BLaER1 treated with 17β-estradiol and CSF1 and Interleukin-3, amounts not matched to agents 10 nM and 100 nM (cell line): ENCODE measurements at regions not wholly inside any gene's neighbourhood (a gene's known extent, or its start where the extent isn't known, plus 50 kb on each side); places are given as distances from the start of the nearest gene placed in this dataset.
A peak's percentile ranks its signal among the peaks of the same experiment; 100 is the strongest.

ENCODE experiments used
- H3K27ac ChIP-seq, 11 experiments: shearing (Covaris generic); formaldehyde crosslinking; 2 replicates each; pipeline ENCODE4 v1.8.1; 2022
- H3K27me3 ChIP-seq, 11 experiments: shearing (Covaris generic); formaldehyde crosslinking; 2 replicates each; pipeline ENCODE4 v1.8.1; 2022
- H3K36me3 ChIP-seq, 11 experiments: shearing (Covaris generic); formaldehyde crosslinking; 2 replicates each; pipeline ENCODE4 v1.8.1; 2022
- H3K4me1 ChIP-seq, 10 experiments: shearing (Covaris generic); formaldehyde crosslinking; 2 replicates each; pipeline ENCODE4 v1.8.1; 2022
- H3K4me2 ChIP-seq, 11 experiments: shearing (Covaris generic); formaldehyde crosslinking; 2 replicates each; pipeline ENCODE4 v1.8.1; 2022
- H3K4me3 ChIP-seq, 10 experiments: shearing (Covaris generic); formaldehyde crosslinking; 2 replicates each; pipeline ENCODE4 v1.8.1; 2022
- H3K9ac ChIP-seq, 11 experiments: shearing (Covaris generic); formaldehyde crosslinking; 2 replicates each; pipeline ENCODE4 v1.8.1; 2022
- H3K9me3 ChIP-seq, 11 experiments: shearing (Covaris generic); formaldehyde crosslinking; replicated peaks in 1 of 11; 2 replicates each; pipeline ENCODE4 v1.8.1; 2022
- H4K20me1 ChIP-seq, 11 experiments: shearing (Covaris generic); formaldehyde crosslinking; 2 replicates each; pipeline ENCODE4 v1.8.1; 2022
- Cebpa-rat ChIP-seq, 11 experiments: shearing (Covaris generic); IDR thresholded peaks; 2 replicates each; pipeline ENCODE4 v1.8.1; 2022

DNA sequence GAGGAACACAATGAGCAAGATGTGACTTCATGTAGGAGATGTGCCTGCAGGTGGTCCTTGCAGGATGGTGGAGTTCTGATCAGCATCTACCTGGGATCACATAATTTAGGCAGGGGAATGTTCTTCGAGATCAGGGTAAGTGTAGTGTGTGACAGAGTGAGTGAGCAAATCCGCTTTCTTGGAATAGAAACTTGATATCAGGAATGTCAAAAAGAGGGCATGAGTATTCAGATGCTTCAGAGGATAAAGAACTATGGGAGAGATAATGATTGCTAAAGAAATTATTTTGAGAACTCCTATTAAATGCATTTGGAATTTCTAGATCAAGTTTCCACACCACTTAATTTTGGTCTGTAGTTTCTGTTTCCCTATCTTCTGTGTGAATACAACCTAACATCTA lies 463.6 kb upstream of the SLC14A2 start:
- no peak overlapping the region for H3K9ac ChIP-seq
- no peaks in the 10 kb centered on the region for H3K9me3 ChIP-seq
- H3K27me3 ChIP-seq, result no peaks in the 10 kb centered on the region
- no peak overlapping the region for H3K4me2 ChIP-seq
- H3K36me3 ChIP-seq, result no peaks in the 10 kb centered on the region
- no peaks in the 10 kb centered on the region for H4K20me1 ChIP-seq
- H3K4me1 ChIP-seq, result no peaks in the 10 kb centered on the region
- H3K4me3 ChIP-seq, result no peak overlapping the region
- no peak for TF ChIP-seq Cebpa-rat (IDR thresholded peaks at IDR 0.05)
- H3K27ac ChIP-seq, result no peak overlapping the region

DNA sequence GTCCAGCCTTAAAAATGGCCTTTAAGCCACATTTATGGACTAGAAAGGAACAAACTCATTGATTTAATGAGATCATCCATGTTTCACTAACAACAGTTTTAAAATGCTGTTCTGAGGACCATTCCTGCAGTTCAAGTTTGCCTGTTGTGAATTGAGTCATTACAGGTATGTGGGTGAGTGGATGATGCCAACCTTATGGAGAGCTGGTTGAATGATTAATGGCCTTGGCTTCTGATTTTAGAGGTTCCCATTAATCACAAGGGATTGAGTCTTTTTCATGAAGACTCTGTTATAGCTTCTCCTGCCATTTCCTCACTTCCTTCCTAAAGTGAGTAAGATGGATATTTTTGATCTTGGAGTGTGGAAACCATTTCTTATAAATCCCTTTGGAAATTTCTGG lies 459.8 kb upstream of the SLC14A2 start:
- no peaks in the 10 kb centered on the region for H3K36me3 ChIP-seq
- no peak overlapping the region for H3K27ac ChIP-seq
- H3K9ac ChIP-seq, result no peak overlapping the region
- no peak overlapping the region for H3K4me3 ChIP-seq
- no peaks in the 10 kb centered on the region for H3K9me3 ChIP-seq
- no peaks in the 10 kb centered on the region for H3K27me3 ChIP-seq
- H3K4me1 ChIP-seq, result no peaks in the 10 kb centered on the region
- no peaks in the 10 kb centered on the region for H4K20me1 ChIP-seq
- H3K4me2 ChIP-seq, result no peak overlapping the region
- no peak for TF ChIP-seq Cebpa-rat (IDR thresholded peaks at IDR 0.05)

DNA sequence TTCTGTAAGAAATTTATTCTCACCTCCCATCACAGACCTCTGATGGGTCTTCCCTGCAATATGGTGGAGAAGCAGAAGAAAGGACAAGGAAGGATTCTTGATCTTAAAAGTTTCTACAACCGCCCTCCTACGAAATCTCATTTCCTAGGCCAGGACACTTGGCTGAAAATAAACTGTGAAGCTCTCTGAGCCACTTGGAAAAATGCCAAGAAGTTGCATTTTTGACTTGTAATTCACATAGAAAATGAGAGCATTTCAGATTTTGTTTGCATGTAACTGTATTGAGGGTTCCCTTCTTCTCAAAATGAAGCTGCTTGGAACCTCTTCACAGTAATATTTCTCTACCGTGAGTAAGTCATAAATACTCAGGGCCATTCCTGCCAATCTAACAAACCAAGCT lies 458.3 kb upstream of the SLC14A2 start:
- Histone ChIP-seq H3K4me1 (no peaks in the 10 kb centered on the region), H3K9me3 (no peaks in the 10 kb centered on the region), H3K4me2 (no peak overlapping the region; a peak in 1 of 22 replicates), H3K27me3 (no peaks in the 10 kb centered on the region), H3K27ac (no peak overlapping the region), H3K4me3 (no peak overlapping the region), H4K20me1 (no peaks in the 10 kb centered on the region), H3K9ac (no peak overlapping the region), H3K36me3 (no peaks in the 10 kb centered on the region)
- TF ChIP-seq Cebpa-rat (IDR thresholded peaks at IDR 0.05), result no peak

DNA sequence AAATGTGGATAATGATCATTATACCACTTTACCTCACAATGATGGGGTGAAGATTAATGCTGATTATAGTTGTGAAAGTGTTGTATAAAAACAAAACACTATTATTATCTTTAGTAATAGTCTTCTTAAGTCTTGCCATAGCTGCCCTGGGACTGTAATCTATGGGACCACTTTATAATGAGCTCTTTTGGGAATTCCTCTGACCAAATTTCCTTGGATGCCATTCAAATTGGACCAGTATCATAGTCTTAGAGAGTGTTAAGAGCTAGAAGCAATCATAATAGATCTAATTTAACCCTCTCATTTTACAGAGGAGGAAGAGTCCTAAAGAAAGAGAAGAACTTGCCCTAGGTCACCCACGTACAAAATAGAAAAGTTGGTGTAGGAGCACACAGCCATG lies 457.7 kb upstream of the SLC14A2 start:
- H3K4me2 ChIP-seq, result no peak overlapping the region
- H3K9me3 ChIP-seq, result no peaks in the 10 kb centered on the region
- no peak for TF ChIP-seq Cebpa-rat (IDR thresholded peaks at IDR 0.05)
- H3K27me3 ChIP-seq, result no peaks in the 10 kb centered on the region
- H3K9ac ChIP-seq, result no peak overlapping the region
- no peak overlapping the region for H3K27ac ChIP-seq
- no peaks in the 10 kb centered on the region for H3K36me3 ChIP-seq
- no peaks in the 10 kb centered on the region for H3K4me1 ChIP-seq
- no peaks in the 10 kb centered on the region for H4K20me1 ChIP-seq
- H3K4me3 ChIP-seq, result no peak overlapping the region

DNA sequence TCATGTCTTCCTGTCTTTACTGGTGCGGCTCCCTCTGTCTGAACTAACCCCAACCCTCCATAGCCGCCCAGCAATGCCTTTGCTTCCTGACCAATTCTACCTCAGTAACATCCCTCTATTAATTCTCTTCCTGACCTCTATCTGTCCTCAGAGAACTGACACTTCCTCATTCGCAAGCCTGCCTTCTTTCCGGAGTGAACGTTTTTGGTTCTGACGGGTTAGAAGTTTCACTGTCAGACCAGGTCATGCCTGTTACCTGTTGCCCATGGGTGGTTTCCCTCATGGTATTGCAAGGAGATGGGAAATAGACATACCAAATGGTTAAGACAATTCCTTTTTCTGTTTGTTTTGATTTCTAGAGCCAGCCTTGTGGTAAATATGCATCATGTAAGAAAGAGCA lies 453.4 kb upstream of the SLC14A2 start:
- Histone ChIP-seq H3K9me3 (no peaks in the 10 kb centered on the region), H4K20me1 (no peaks in the 10 kb centered on the region), H3K27ac (no peak overlapping the region), H3K36me3 (no peaks in the 10 kb centered on the region), H3K27me3 (no peaks in the 10 kb centered on the region), H3K4me2 (no peak overlapping the region), H3K4me3 (no peak overlapping the region), H3K9ac (no peak overlapping the region), H3K4me1 (peaks cover 0 to 7% (median 4%) of the 10 kb centered on the region in 10 experiments; a peak in 15 of 20 replicates)
- TF ChIP-seq Cebpa-rat (IDR thresholded peaks at IDR 0.05), result no peak

DNA sequence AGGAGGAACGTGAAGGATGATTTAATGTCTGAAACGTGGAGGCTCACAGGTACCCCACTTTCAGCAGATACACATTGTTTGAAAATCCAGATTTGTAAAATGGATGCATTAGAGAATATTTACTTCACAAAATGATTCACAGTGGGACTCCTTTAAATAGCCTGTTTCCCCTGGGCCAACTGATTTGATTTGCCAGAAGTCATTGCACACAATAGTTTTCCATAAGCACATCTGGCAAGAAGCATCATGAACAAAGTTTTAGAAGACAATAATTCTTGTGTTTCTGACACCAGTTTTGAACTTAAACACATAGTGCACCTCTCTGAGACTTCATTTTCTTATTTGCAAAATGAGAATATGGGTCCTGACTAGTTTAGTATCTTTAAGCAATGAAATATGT lies 451.4 kb upstream of the SLC14A2 start:
- no peak overlapping the region for H3K4me3 ChIP-seq
- H3K27me3 ChIP-seq, result no peaks in the 10 kb centered on the region
- no peaks in the 10 kb centered on the region for H4K20me1 ChIP-seq
- no peak overlapping the region for H3K9ac ChIP-seq
- no peak for TF ChIP-seq Cebpa-rat (IDR thresholded peaks at IDR 0.05)
- peaks cover 0 to 13% (median 9%) of the 10 kb centered on the region in 10 experiments; a peak in 15 of 20 replicates for H3K4me1 ChIP-seq
- H3K27ac ChIP-seq, result no peak overlapping the region
- no peaks in the 10 kb centered on the region for H3K36me3 ChIP-seq
- no peak overlapping the region for H3K4me2 ChIP-seq
- no peaks in the 10 kb centered on the region for H3K9me3 ChIP-seq

DNA sequence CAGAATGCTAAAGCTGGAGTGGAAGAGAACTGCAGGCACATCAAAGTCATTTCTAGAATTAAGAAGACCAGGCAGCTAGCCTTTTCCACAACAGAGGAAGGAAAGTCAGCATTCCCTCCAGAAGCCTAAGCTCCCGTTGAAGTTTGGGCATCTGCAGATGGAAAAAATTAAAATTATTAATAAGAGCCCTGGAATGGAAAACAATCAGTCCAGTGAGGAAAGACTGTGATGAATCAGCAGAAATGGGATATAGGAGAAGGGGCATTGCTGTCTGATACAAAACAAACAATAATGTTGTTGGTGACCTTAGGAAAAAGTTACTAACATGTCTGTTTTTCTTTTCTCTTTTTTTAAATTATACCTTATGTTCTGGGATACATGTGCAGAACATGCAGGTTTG lies 450.7 kb upstream of the SLC14A2 start:
- Histone ChIP-seq H4K20me1 (no peaks in the 10 kb centered on the region), H3K4me1 (peaks cover 5 to 13% (median 11%) of the 10 kb centered on the region in 10 experiments; a peak in 19 of 20 replicates), H3K27ac (no peak overlapping the region), H3K4me2 (no peak overlapping the region), H3K36me3 (no peaks in the 10 kb centered on the region), H3K9ac (no peak overlapping the region), H3K4me3 (no peak overlapping the region), H3K9me3 (no peaks in the 10 kb centered on the region), H3K27me3 (no peaks in the 10 kb centered on the region)
- no peak for TF ChIP-seq Cebpa-rat (IDR thresholded peaks at IDR 0.05)

DNA sequence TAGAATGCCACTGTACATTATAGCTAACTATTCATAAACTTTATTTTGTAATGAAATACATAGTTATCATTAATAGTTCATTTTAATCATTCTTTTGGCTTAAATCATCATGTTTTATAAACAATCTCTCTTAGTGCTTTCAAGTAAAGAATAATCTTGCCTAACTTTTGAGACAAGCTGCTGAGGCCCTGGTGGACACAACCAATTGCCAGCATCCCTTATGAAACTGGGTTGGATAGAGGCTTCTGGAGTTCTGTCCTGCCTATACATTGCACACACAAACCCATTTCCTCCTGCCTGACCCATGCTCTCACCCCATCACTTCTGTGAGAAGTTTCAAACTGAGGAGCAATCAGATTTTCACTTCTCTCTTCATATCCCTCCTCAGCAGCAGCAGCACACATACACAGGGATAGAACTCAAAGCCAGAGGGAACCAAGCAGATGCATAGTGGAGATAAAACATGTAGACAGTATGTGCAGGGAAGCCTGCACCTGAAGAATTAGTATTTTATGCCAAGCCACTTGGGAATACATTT lies 450.0 kb upstream of the SLC14A2 start:
- Histone ChIP-seq H3K4me1 (peaks cover 7 to 17% (median 12%) of the 10 kb centered on the region in 10 experiments; a peak in 19 of 20 replicates), H4K20me1 (no peaks in the 10 kb centered on the region), H3K27ac (no peak overlapping the region), H3K36me3 (no peaks in the 10 kb centered on the region), H3K4me3 (no peak overlapping the region), H3K9me3 (no peaks in the 10 kb centered on the region), H3K27me3 (no peaks in the 10 kb centered on the region), H3K4me2 (no peak overlapping the region), H3K9ac (no peak overlapping the region)
- no peak for TF ChIP-seq Cebpa-rat (IDR thresholded peaks at IDR 0.05)

DNA sequence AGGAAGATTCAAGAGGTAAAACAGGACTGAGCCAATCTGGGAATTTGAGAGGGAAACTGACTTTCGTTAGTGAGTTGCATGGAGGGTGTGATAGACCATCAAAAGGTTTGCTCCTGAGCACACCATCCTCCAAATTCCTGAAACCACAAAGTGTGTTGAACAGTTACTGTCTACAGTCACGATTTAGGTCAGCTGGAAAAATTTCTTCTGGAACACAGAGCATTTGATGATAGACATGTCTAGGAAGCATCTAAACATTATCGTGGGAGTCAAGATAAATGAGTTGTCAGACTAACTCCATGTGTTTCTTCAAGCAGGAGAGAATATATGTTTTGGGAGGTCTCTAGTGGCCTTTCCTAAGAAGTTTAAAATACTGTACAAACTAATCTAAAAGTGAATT lies 449.4 kb upstream of the SLC14A2 start:
- Histone ChIP-seq H3K4me2 (no peak overlapping the region), H3K27ac (no peak overlapping the region)

DNA sequence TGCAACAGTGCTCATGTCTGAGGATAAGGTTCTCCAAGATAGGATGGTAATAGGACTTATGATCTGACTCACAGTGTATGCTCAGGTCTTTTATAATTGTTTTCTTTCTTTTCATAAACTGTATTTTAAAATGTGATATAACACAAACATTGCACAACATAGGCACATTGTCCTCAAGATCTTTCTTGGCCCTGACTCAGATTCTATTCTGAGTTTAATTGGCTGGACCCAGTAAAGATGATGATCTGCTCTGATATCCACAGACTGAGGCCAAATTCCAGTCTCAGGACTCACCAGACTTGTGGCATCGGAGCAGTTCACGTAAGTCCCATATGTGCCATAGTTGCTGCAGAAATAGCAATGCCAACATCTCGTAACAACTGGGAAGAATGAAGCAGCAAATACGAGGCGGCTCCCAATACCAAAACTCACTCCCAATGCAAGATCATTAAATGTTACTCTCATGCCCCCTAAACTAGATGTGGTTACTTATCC lies 448.9 kb upstream of the SLC14A2 start:
- H4K20me1 ChIP-seq, result no peaks in the 10 kb centered on the region
- H3K4me2 ChIP-seq, result peak overlapping the region in 8 of 11 experiments; percentile 25 to 44 (median 36); a peak in 12 of 22 replicates
- no peaks in the 10 kb centered on the region for H3K9me3 ChIP-seq
- TF ChIP-seq Cebpa-rat (IDR thresholded peaks at IDR 0.05), result no peak
- H3K9ac ChIP-seq, result no peak overlapping the region
- H3K27ac ChIP-seq, result no peak overlapping the region
- H3K4me1 ChIP-seq, result peaks cover 7 to 17% (median 12%) of the 10 kb centered on the region in 10 experiments; a peak in 19 of 20 replicates
- no peaks in the 10 kb centered on the region for H3K27me3 ChIP-seq
- no peaks in the 10 kb centered on the region for H3K36me3 ChIP-seq
- H3K4me3 ChIP-seq, result no peak overlapping the region

More for the DNA sequence above, 449.4 kb upstream of the SLC14A2 start:
- Histone ChIP-seq H3K36me3 (no peaks in the 10 kb centered on the region), H3K4me3 (no peak overlapping the region), H4K20me1 (no peaks in the 10 kb centered on the region), H3K9ac (no peak overlapping the region), H3K27me3 (no peaks in the 10 kb centered on the region), H3K4me1 (peaks cover 7 to 17% (median 12%) of the 10 kb centered on the region in 10 experiments; a peak in 19 of 20 replicates), H3K9me3 (no peaks in the 10 kb centered on the region)
- no peak for TF ChIP-seq Cebpa-rat (IDR thresholded peaks at IDR 0.05)
